Hepatocyte (in vitro differentiated cells): ENCODE measurements at regions not wholly inside any gene's neighbourhood (a gene's known extent, or its start where the extent isn't known, plus 50 kb on each side); places are given as distances from the start of the nearest gene placed in this dataset.

ENCODE experiments used
- EZH2 ChIP-seq: fragments of 200-600 bp; sonication (generic); IDR thresholded peaks from 2 replicates; pipeline ENCODE4 v1.6.1; 2016; ENCODE audit warnings: antibody characterized with exemption, mild to moderate bottlenecking, borderline replicate concordance
- EZH2phosphoT487 ChIP-seq: fragments of 200-600 bp; sonication (generic); IDR thresholded peaks from one replicate; pipeline ENCODE4 v1.6.1; 2018; ENCODE audit warnings: antibody characterized with exemption, mild to moderate bottlenecking, low read depth, moderate library complexity; ENCODE audit not compliant: unreplicated experiment, severe bottlenecking
- TF ChIP-seq, protein P1 (sequence below): fragments of 200-600 bp; sonication (generic); IDR thresholded peaks from 2 replicates; pipeline ENCODE4 v1.5.1; 2016; ENCODE audit warnings: antibody characterized with exemption, mild to moderate bottlenecking; ENCODE audit not compliant: poor library complexity

DNA sequence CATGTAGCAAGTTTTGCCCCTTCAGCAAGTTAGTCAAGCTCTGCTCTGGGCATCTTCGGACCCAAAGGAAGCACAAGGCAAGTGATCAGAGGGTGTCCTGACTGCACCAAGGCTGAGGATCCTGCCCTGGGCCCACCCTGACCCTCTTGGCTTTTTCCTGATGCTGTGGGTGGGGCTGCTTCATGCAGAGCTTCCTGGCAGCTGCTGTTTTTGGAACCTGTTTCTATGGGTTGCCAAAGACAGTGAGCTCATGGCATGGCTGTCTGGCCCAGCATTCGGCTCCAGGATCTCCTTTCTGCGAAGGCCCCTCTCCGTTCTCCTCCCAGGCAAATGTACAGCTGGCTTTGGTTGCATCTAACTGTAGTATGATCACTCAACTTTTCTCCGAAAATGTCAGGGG lies 497.9 kb downstream of the ARHGEF28 start:
- TF ChIP-seq EZH2 (no peak), EZH2phosphoT487 (no peak)
- TF ChIP-seq, protein P1, sequence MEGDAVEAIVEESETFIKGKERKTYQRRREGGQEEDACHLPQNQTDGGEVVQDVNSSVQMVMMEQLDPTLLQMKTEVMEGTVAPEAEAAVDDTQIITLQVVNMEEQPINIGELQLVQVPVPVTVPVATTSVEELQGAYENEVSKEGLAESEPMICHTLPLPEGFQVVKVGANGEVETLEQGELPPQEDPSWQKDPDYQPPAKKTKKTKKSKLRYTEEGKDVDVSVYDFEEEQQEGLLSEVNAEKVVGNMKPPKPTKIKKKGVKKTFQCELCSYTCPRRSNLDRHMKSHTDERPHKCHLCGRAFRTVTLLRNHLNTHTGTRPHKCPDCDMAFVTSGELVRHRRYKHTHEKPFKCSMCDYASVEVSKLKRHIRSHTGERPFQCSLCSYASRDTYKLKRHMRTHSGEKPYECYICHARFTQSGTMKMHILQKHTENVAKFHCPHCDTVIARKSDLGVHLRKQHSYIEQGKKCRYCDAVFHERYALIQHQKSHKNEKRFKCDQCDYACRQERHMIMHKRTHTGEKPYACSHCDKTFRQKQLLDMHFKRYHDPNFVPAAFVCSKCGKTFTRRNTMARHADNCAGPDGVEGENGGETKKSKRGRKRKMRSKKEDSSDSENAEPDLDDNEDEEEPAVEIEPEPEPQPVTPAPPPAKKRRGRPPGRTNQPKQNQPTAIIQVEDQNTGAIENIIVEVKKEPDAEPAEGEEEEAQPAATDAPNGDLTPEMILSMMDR: no peak
